HPDE6-E6E7 (cell line): ENCODE measurements at regions not wholly inside any gene's neighbourhood (a gene's known extent, or its start where the extent isn't known, plus 50 kb on each side); places are given as distances from the start of the nearest gene placed in this dataset.

Experiments
- DNase-seq: peaks from one replicate; pipeline ENCODE4 v3.0.0; 2011; ENCODE audit warnings: missing footprints; ENCODE audit errors: extremely low spot score

- no peak for DNase-seq
Observed at GRCh38 chr9:81741103-81741502, 51.8 kb upstream of the TLE1 start.

- DNase-seq = no peak
Observed at GRCh38 chr9:81748091-81748490, 58.7 kb upstream of the TLE1 start.

GRCh38 chr9:81753436-81753835 is 64.1 kb upstream of the TLE1 start:
- no peak for DNase-seq

- DNase-seq = no peak
Observed at GRCh38 chr9:81754245-81754644, 64.9 kb upstream of the TLE1 start.

- DNase-seq = no peak
Observed at GRCh38 chr9:81755721-81756120, 66.4 kb upstream of the TLE1 start.

GRCh38 chr9:81756561-81756960 is 67.2 kb upstream of the TLE1 start:
- no peak for DNase-seq

- no peak for DNase-seq
Observed at GRCh38 chr9:81758123-81758797, 68.9 kb upstream of the TLE1 start.

- no peak for DNase-seq
Observed at GRCh38 chr9:81759680-81760215, 70.4 kb upstream of the TLE1 start.

- DNase-seq = no peak
Observed at GRCh38 chr9:81767921-81768320, 78.6 kb upstream of the TLE1 start.

GRCh38 chr9:81771571-81771970 is 82.2 kb upstream of the TLE1 start:
- DNase-seq = peak; percentile 14

GRCh38 chr9:81772144-81772543 is 82.8 kb upstream of the TLE1 start:
- no peak for DNase-seq

GRCh38 chr9:81776390-81776789 is 87.0 kb upstream of the TLE1 start:
- no peak for DNase-seq

GRCh38 chr9:81776834-81777233 is 87.5 kb upstream of the TLE1 start:
- DNase-seq = no peak

- DNase-seq = no peak
Observed at GRCh38 chr9:81777482-81777881, 88.1 kb upstream of the TLE1 start.

- DNase-seq = no peak
Observed at GRCh38 chr9:81782313-81782995, 93.1 kb upstream of the TLE1 start.

- DNase-seq = no peak
Observed at GRCh38 chr9:81787747-81788632, 98.6 kb upstream of the TLE1 start.

GRCh38 chr9:81789721-81790120 is 100.4 kb upstream of the TLE1 start:
- no peak for DNase-seq

- no peak for DNase-seq
Observed at GRCh38 chr9:81790166-81790565, 100.8 kb upstream of the TLE1 start.

GRCh38 chr9:81791076-81791475 is 101.7 kb upstream of the TLE1 start:
- DNase-seq = no peak

GRCh38 chr9:81798606-81799005 is 109.3 kb upstream of the TLE1 start:
- no peak for DNase-seq

GRCh38 chr9:81801190-81801589 is 111.8 kb upstream of the TLE1 start:
- no peak for DNase-seq

- DNase-seq = no peak
Observed at GRCh38 chr9:81804306-81804705, 115.0 kb upstream of the TLE1 start.
